HL-60 (cell line): ENCODE measurements at regions not wholly inside any gene's neighbourhood (a gene's known extent, or its start where the extent isn't known, plus 50 kb on each side); places are given as distances from the start of the nearest gene placed in this dataset.

ENCODE experiments used
- GABPA ChIP-seq: IDR thresholded peaks from 2 replicates; pipeline ENCODE4 v1.6.1; 2012; ENCODE audit warnings: low read depth
- POLR2AphosphoS5 ChIP-seq: IDR thresholded peaks from 2 replicates; pipeline ENCODE4 v1.6.1; 2012; ENCODE audit warnings: low read depth
- SPI1 ChIP-seq: IDR thresholded peaks from 2 replicates; pipeline ENCODE4 v1.6.1; 2012; ENCODE audit warnings: low read depth, mild to moderate bottlenecking, borderline replicate concordance
- TF ChIP-seq, protein P1 (sequence below): IDR thresholded peaks from one replicate; pipeline ENCODE4 v1.5.1; 2011; ENCODE audit warnings: low read length, control low read depth, inconsistent platforms; ENCODE audit not compliant: insufficient read depth
- TF ChIP-seq, protein P2 (sequence below): IDR thresholded peaks from 2 replicates; pipeline ENCODE4 v1.6.1; 2012; ENCODE audit warnings: low read depth; ENCODE audit not compliant: insufficient replicate concordance

DNA sequence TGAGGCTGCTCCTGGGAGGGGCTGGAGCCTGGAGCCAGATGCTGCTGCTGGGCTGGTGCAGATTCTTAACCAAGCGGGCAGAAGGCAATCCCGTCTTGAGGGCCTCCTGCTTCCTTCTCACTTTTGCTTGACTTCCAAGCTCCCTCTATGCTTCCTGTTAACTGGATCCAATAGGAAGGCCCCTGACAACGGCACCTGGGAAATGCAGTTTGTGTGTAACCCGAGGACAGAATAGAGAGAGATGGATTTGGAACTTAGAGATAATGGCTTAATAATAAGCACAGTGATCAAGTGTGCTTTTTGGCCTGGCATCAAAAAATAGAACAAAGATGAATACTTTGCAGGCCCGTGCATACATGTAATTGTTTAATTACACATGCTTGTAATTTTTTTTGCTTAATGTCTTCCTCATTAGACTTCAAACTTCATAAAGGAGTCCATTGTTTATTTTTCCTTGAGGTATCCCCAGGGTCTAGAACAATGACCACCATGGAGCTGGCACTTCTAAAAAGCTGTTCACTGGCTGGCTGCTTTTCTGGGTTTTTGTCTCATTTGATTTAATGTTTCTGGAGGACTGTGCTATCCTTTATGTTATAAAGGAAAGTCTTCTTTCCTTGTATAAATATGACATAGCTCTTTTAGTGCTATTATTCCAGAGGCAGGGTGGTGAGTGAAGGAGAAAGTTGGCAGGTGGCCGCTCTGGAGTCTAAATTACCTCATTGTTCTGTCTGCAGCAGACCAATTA lies 63.3 kb upstream of the MITF start:
- TF ChIP-seq, protein P1, sequence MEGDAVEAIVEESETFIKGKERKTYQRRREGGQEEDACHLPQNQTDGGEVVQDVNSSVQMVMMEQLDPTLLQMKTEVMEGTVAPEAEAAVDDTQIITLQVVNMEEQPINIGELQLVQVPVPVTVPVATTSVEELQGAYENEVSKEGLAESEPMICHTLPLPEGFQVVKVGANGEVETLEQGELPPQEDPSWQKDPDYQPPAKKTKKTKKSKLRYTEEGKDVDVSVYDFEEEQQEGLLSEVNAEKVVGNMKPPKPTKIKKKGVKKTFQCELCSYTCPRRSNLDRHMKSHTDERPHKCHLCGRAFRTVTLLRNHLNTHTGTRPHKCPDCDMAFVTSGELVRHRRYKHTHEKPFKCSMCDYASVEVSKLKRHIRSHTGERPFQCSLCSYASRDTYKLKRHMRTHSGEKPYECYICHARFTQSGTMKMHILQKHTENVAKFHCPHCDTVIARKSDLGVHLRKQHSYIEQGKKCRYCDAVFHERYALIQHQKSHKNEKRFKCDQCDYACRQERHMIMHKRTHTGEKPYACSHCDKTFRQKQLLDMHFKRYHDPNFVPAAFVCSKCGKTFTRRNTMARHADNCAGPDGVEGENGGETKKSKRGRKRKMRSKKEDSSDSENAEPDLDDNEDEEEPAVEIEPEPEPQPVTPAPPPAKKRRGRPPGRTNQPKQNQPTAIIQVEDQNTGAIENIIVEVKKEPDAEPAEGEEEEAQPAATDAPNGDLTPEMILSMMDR, result no peak
- no peak for TF ChIP-seq GABPA
- TF ChIP-seq, protein P2, sequence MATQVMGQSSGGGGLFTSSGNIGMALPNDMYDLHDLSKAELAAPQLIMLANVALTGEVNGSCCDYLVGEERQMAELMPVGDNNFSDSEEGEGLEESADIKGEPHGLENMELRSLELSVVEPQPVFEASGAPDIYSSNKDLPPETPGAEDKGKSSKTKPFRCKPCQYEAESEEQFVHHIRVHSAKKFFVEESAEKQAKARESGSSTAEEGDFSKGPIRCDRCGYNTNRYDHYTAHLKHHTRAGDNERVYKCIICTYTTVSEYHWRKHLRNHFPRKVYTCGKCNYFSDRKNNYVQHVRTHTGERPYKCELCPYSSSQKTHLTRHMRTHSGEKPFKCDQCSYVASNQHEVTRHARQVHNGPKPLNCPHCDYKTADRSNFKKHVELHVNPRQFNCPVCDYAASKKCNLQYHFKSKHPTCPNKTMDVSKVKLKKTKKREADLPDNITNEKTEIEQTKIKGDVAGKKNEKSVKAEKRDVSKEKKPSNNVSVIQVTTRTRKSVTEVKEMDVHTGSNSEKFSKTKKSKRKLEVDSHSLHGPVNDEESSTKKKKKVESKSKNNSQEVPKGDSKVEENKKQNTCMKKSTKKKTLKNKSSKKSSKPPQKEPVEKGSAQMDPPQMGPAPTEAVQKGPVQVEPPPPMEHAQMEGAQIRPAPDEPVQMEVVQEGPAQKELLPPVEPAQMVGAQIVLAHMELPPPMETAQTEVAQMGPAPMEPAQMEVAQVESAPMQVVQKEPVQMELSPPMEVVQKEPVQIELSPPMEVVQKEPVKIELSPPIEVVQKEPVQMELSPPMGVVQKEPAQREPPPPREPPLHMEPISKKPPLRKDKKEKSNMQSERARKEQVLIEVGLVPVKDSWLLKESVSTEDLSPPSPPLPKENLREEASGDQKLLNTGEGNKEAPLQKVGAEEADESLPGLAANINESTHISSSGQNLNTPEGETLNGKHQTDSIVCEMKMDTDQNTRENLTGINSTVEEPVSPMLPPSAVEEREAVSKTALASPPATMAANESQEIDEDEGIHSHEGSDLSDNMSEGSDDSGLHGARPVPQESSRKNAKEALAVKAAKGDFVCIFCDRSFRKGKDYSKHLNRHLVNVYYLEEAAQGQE, result no peak
- no peak for TF ChIP-seq POLR2AphosphoS5
- TF ChIP-seq SPI1, result no peak
